CD4-positive, alpha-beta T cell (primary cell): ENCODE measurements at regions not wholly inside any gene's neighbourhood (a gene's known extent, or its start where the extent isn't known, plus 50 kb on each side); places are given as distances from the start of the nearest gene placed in this dataset.
"Not testable (repeated sequence)": the region's sequence is repeated elsewhere in the genome, so short reads cannot be mapped to it uniquely, and the experiment has no call there.

Experiments used
- ATAC-seq: fragments of 200-7000 bp; cut with Tn5 transposase; one replicate; pipeline ENCODE4 v1.10.0; 2022; ENCODE audit warnings: mild to moderate bottlenecking; ENCODE audit not compliant: poor library complexity
- CTCF ChIA-PET: fragments of 350-600 bp; sonication (Branson Sonifier 250); formaldehyde crosslinking; loops from one replicate; lab custom pipeline; 2021; ENCODE audit warnings: antibody characterized with exemption, inconsistent platforms; lab: Charles Lee
- POLR2A ChIA-PET: fragments of 350-600 bp; sonication (Branson Sonifier 250); formaldehyde crosslinking; loops from one replicate; lab custom pipeline; 2021; ENCODE audit warnings: antibody characterized with exemption, inconsistent platforms; lab: Charles Lee
- DNase-seq, 14 experiments: peaks; one replicate each; pipeline ENCODE4 v3.0.0-alpha.2; 2013 to 2020; ENCODE audit warnings: mixed read lengths in 2 of 14
- H3K27ac ChIP-seq, 2 donors: one replicate each; pipeline versions ENCODE4 v1.5.1 to v1.7.0; 2013; ENCODE audit warnings: low read length in 2 of 2, low read depth in 1 of 2, mild to moderate bottlenecking in 1 of 2
- H3K27me3 ChIP-seq, 2 experiments: 1 replicate in 1 of 2; 2 replicates in 1 of 2; pipeline versions ENCODE4 v1.6.1 to v1.7.0; 2013; ENCODE audit warnings: low read length in 2 of 2, control low read depth in 1 of 2, mild to moderate bottlenecking in 1 of 2, moderate library complexity in 1 of 2; ENCODE audit not compliant: insufficient read depth in 2 of 2, control insufficient read depth in 1 of 2
- H3K36me3 ChIP-seq: one replicate; pipeline ENCODE4 v1.6.1; 2013; ENCODE audit warnings: low read length, control low read depth; ENCODE audit not compliant: insufficient read depth
- H3K4me1 ChIP-seq: one replicate; pipeline ENCODE4 v1.6.1; 2013; ENCODE audit warnings: low read length, control low read depth; ENCODE audit not compliant: insufficient read depth
- H3K4me3 ChIP-seq: one replicate; pipeline ENCODE4 v1.5.1; 2013; ENCODE audit warnings: mild to moderate bottlenecking, low read length, moderate library complexity
- H3K9me3 ChIP-seq, 2 experiments: 1 replicate in 1 of 2; 2 replicates in 1 of 2; pipeline versions ENCODE4 v1.6.1 to v1.7.0; 2013; ENCODE audit warnings: low read length in 2 of 2, mild to moderate bottlenecking in 2 of 2, control low read depth in 1 of 2, moderate library complexity in 1 of 2; ENCODE audit not compliant: control insufficient read depth in 1 of 2, insufficient read depth in 1 of 2
- H3K27ac Mint-ChIP-seq: one replicate; pipeline ENCODE4 v1.8.0; 2020; ENCODE audit warnings: mixed read lengths
- H3K27me3 Mint-ChIP-seq: one replicate; pipeline ENCODE4 v1.8.0; 2021; ENCODE audit warnings: mixed read lengths
- H3K36me3 Mint-ChIP-seq: one replicate; pipeline ENCODE4 v1.8.0; 2021; ENCODE audit warnings: low read depth, mixed read lengths
- H3K4me1 Mint-ChIP-seq: one replicate; pipeline ENCODE4 v1.8.0; 2021; ENCODE audit warnings: low read depth, mixed read lengths
- H3K4me3 Mint-ChIP-seq: one replicate; pipeline ENCODE4 v1.8.0; 2020; ENCODE audit warnings: mild to moderate bottlenecking, mixed read lengths
- H3K9me3 Mint-ChIP-seq: one replicate; pipeline ENCODE4 v1.8.0; 2020; ENCODE audit warnings: mixed read lengths
- intact Hi-C, 2 experiments: fragments of 100-400 bp; cut with DNase I in 1 of 2; cut with micrococcal nuclease in 1 of 2; formaldehyde crosslinking; loops; one replicate each; pipeline versions ENCODE4 v1.15.1 to v1.9.0; 2023 to 2025; cut with DNase I, micrococcal nuclease
- TF ChIP-seq, protein P1 (sequence below): fragments of 200-600 bp; IDR thresholded peaks from one replicate; pipeline ENCODE4 v1.8.0; 2022; ENCODE audit warnings: antibody characterized with exemption, mild to moderate bottlenecking

DNA sequence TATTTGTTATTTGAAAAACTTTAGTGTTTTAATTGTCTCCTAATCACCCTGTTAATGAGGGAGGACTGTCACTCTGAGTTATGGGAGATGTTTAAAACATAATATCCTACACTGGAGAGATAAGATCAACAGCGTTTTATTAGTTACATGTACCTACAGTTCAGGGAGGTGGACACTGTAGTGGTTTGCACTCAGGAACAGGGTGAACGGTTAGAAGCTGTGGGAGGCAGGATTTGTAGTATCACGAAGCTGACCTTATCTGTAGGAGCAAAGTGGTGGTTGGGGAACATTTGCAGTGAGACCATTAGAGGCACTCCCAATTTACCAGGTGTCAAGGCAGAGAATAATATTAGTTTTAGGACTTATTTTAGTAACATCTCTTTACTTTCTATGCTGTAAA lies 193.3 kb upstream of the KCND2 start:
- Mint-ChIP-seq H3K27ac (no peak overlapping the region), H3K36me3 (no peaks in the 10 kb centered on the region), H3K27me3 (no peaks in the 10 kb centered on the region), H3K9me3 (peaks cover 6% of the 10 kb centered on the region), H3K4me1 (no peaks in the 10 kb centered on the region), H3K4me3 (no peak overlapping the region)
- peaks cover 0 to 5% of the 10 kb centered on the region in 2 experiments for H3K9me3 ChIP-seq
- CTCF ChIA-PET = no interaction called here
- intact Hi-C loops = no loop called here
- POLR2A ChIA-PET = no interaction called here
- H3K36me3 ChIP-seq = no peaks in the 10 kb centered on the region
- no peaks in the 10 kb centered on the region for H3K27me3 ChIP-seq
- no peak overlapping the region for H3K4me3 ChIP-seq
- H3K27ac ChIP-seq = no peak overlapping the region
- ATAC-seq = no peak
- H3K4me1 ChIP-seq = no peaks in the 10 kb centered on the region
- TF ChIP-seq, protein P1, sequence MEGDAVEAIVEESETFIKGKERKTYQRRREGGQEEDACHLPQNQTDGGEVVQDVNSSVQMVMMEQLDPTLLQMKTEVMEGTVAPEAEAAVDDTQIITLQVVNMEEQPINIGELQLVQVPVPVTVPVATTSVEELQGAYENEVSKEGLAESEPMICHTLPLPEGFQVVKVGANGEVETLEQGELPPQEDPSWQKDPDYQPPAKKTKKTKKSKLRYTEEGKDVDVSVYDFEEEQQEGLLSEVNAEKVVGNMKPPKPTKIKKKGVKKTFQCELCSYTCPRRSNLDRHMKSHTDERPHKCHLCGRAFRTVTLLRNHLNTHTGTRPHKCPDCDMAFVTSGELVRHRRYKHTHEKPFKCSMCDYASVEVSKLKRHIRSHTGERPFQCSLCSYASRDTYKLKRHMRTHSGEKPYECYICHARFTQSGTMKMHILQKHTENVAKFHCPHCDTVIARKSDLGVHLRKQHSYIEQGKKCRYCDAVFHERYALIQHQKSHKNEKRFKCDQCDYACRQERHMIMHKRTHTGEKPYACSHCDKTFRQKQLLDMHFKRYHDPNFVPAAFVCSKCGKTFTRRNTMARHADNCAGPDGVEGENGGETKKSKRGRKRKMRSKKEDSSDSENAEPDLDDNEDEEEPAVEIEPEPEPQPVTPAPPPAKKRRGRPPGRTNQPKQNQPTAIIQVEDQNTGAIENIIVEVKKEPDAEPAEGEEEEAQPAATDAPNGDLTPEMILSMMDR = no peak
- no peak for DNase-seq

DNA sequence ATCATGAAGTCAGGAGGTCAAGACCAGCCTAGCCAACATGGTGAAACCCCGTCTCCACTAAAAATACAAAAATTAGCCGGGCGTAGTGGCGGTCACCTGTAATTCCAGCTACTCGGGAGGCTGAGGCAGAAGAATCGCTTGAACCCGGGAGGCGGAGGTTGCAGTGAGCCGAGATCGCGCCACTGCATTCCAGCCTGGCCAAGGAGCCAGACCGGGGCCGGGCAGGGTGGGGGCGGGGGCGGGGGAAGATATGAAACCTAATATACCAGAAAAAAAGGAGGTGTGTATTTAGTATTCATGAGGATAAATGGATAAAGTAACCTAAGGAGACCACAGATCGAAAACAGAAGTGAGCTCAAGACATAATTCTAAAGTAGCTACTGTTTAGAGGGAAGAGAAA lies 186.5 kb upstream of the KCND2 start:
- H3K27me3 Mint-ChIP-seq, H3K36me3 ChIP-seq, CTCF ChIA-PET, POLR2A ChIA-PET, H3K4me1 ChIP-seq, H3K36me3 Mint-ChIP-seq, H3K4me3 ChIP-seq, DNase-seq, H3K27ac ChIP-seq, H3K4me1 Mint-ChIP-seq, H3K9me3 ChIP-seq, ATAC-seq, intact Hi-C loops, H3K27ac Mint-ChIP-seq, H3K4me3 Mint-ChIP-seq, H3K9me3 Mint-ChIP-seq, H3K27me3 ChIP-seq: not testable (repeated sequence)

DNA sequence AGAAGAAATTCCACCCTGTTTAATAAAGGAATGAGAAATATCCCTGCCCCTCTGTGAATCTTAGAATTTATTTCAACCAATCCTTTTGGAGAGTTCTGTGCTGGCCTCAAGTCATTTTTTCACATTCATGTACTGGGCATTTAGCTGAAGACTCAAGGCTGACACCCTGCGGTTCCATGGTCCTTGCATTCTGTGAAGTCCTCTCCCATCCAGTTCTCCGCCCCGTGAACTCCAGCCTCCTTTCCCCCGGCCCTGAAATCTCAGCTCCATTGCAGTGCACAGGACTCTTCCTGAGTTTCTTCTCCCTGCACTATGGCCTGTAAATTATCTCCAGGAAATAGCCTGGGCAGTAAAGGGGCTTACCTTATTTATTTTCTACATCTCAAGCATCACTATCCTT lies 183.0 kb upstream of the KCND2 start:
- Mint-ChIP-seq H3K27ac (no peak overlapping the region), H3K9me3 (peaks cover 2% of the 10 kb centered on the region), H3K4me1 (no peaks in the 10 kb centered on the region), H3K36me3 (no peaks in the 10 kb centered on the region), H3K4me3 (no peak overlapping the region), H3K27me3 (no peaks in the 10 kb centered on the region)
- TF ChIP-seq, protein P1 = no peak
- DNase-seq (no peak), ATAC-seq (no peak)
- H3K4me3 ChIP-seq = no peak overlapping the region
- no peak overlapping the region for H3K27ac ChIP-seq
- H3K27me3 ChIP-seq = no peaks in the 10 kb centered on the region
- POLR2A ChIA-PET = no interaction called here
- intact Hi-C loops = no loop called here
- CTCF ChIA-PET = no interaction called here
- H3K9me3 ChIP-seq = peaks cover 4% of the 10 kb centered on the region in 2 experiments
- H3K4me1 ChIP-seq = no peaks in the 10 kb centered on the region
- no peaks in the 10 kb centered on the region for H3K36me3 ChIP-seq

DNA sequence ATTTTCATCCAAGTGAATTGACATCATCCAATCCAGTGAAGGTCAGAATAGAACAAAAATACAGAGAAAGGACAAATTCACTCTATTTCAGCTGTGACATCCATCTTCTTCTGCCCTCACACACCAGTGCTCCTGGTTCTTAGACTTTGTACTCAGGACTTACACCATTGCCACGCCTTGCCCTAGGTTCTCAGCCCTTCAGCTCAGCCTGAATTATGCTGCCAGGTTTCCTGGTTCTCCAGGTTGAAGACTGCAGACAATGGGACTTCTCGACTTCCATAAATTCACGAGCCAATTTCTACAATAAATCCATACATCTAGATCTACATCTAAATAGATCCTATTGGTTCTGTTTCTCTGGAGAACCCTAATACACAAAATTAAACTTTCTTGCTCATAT lies 181.2 kb upstream of the KCND2 start:
- no peaks in the 10 kb centered on the region for H3K27me3 Mint-ChIP-seq
- no peak overlapping the region for H3K4me3 Mint-ChIP-seq
- TF ChIP-seq, protein P1 = no peak
- ATAC-seq (no peak), DNase-seq (no peak)
- H3K9me3 Mint-ChIP-seq = peaks cover 2% of the 10 kb centered on the region
- H3K4me1 Mint-ChIP-seq = no peaks in the 10 kb centered on the region
- H3K27ac Mint-ChIP-seq = no peak overlapping the region
- Histone ChIP-seq H3K4me3 (no peak overlapping the region), H3K27ac (no peak overlapping the region), H3K9me3 (peaks cover 4% of the 10 kb centered on the region in 2 experiments), H3K36me3 (no peaks in the 10 kb centered on the region), H3K27me3 (no peaks in the 10 kb centered on the region), H3K4me1 (no peaks in the 10 kb centered on the region)
- intact Hi-C loops = no loop called here
- H3K36me3 Mint-ChIP-seq = no peaks in the 10 kb centered on the region
- ChIA-PET POLR2A (no interaction called here), CTCF (no interaction called here)
